NB4 (cell line): ENCODE measurements at regions not wholly inside any gene's neighbourhood (a gene's known extent, or its start where the extent isn't known, plus 50 kb on each side); places are given as distances from the start of the nearest gene placed in this dataset.

Source experiments
- DNase-seq: peaks from one replicate; pipeline ENCODE4 v3.0.0; 2010; ENCODE audit warnings: low read depth
- H3K4me3 ChIP-seq: one replicate; pipeline ENCODE4 v1.5.1; 2011; ENCODE audit warnings: mild to moderate bottlenecking, low read depth, low read length, moderate library complexity
- MYC ChIP-seq: IDR thresholded peaks from 2 replicates; pipeline ENCODE4 v1.6.1; 2011; ENCODE audit warnings: low read depth, low read length
- POLR2A ChIP-seq: IDR thresholded peaks from 2 replicates; pipeline ENCODE4 v1.6.1; 2011; ENCODE audit warnings: mild to moderate bottlenecking; ENCODE audit not compliant: insufficient read length; ENCODE audit errors: extremely low read depth
- TF ChIP-seq, protein P1 (sequence below): IDR thresholded peaks from 2 replicates; pipeline ENCODE4 v1.6.1; 2011; ENCODE audit warnings: low read depth, low read length
- TF ChIP-seq, protein P2 (sequence below): IDR thresholded peaks from one replicate; pipeline ENCODE4 v1.5.1; 2012; ENCODE audit warnings: low read depth, low read length

DNA sequence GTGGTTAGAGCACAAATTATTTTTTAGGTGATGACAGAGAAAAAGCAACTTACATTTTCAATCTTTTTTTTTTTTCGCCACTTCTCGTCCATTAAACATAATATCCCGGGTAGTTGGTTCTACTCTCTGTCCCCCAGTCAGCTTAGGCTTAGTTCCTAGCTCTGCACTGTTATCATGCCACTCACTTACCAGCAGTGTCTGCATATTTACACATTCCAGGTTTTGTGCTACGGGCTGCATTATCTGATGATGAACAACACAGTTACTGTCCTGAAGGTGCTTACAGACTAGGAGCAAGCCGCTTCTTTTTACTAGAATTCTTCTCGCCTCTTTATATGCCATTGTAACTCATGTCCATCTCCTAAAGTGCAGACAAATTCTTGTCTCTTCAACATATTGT is 121.8 kb upstream of the NPVF start:
- TF ChIP-seq, protein P1, sequence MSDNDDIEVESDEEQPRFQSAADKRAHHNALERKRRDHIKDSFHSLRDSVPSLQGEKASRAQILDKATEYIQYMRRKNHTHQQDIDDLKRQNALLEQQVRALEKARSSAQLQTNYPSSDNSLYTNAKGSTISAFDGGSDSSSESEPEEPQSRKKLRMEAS = no peak
- TF ChIP-seq MYC (no peak), POLR2A (no peak)
- TF ChIP-seq, protein P2, sequence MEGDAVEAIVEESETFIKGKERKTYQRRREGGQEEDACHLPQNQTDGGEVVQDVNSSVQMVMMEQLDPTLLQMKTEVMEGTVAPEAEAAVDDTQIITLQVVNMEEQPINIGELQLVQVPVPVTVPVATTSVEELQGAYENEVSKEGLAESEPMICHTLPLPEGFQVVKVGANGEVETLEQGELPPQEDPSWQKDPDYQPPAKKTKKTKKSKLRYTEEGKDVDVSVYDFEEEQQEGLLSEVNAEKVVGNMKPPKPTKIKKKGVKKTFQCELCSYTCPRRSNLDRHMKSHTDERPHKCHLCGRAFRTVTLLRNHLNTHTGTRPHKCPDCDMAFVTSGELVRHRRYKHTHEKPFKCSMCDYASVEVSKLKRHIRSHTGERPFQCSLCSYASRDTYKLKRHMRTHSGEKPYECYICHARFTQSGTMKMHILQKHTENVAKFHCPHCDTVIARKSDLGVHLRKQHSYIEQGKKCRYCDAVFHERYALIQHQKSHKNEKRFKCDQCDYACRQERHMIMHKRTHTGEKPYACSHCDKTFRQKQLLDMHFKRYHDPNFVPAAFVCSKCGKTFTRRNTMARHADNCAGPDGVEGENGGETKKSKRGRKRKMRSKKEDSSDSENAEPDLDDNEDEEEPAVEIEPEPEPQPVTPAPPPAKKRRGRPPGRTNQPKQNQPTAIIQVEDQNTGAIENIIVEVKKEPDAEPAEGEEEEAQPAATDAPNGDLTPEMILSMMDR = no peak
- DNase-seq = no peak
- H3K4me3 ChIP-seq = no peak overlapping the region

DNA sequence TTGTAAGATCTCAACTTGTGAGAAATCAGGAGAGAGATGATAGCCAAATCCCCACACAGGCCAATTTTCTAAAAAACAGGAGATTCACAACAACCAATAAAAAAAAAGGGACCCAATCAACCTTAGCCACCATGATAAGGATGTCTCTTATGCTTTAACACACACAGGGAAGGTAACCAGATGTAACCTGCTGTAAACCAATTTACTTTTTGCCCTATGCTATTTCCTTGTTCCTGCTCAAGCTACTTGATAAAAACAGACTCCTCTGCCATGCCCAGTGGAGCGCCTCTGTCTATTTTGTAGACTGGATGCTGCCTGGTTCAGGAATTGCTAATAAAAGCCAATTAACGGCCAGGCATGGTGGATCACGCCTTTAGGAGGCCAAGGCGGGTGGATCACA is 123.5 kb upstream of the NPVF start:
- no peak for DNase-seq
- TF ChIP-seq MYC = no peak
- no peak for TF ChIP-seq POLR2A
- TF ChIP-seq, protein P2 = no peak
- TF ChIP-seq, protein P1 = no peak
- no peak overlapping the region for H3K4me3 ChIP-seq

DNA sequence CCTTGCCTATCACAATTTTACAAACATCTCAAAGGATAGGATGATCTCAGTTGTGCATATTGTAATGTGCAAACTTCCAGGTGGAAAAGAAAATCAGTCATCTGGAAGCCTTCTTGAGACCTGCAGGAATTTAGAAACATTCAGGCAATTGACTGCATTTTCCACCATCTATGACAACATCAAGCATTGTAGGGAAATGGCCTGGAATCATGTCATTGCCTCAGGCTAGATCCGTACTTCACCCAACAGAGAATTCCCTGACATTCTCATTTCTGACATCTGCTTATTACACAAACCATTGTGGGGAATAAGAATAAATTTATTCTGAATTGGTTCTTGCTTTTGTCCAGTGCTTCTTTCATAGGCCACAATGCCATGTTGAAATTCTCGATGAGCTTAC is 124.9 kb upstream of the NPVF start:
- no peak for TF ChIP-seq MYC
- TF ChIP-seq, protein P1 = no peak
- TF ChIP-seq, protein P2 = no peak
- no peak for TF ChIP-seq POLR2A
- DNase-seq = no peak
- H3K4me3 ChIP-seq = no peak overlapping the region

- no peak for DNase-seq
- TF ChIP-seq POLR2A = no peak
- no peak overlapping the region for H3K4me3 ChIP-seq
These were observed 125.4 kb upstream of the NPVF start for GRCh38 chr7:25353732-25354131.

GRCh38 chr7:25356534-25357151 is 128.4 kb upstream of the NPVF start:
- no peak overlapping the region for H3K4me3 ChIP-seq
- DNase-seq = no peak
- TF ChIP-seq, protein P1 = no peak
- TF ChIP-seq, protein P2 = no peak
- TF ChIP-seq POLR2A = no peak

GRCh38 chr7:25358926-25359325 is 130.6 kb upstream of the NPVF start:
- H3K4me3 ChIP-seq = no peak overlapping the region
- no peak for TF ChIP-seq MYC
- TF ChIP-seq, protein P2 = no peak
- TF ChIP-seq POLR2A = no peak
- TF ChIP-seq, protein P1 = no peak
- DNase-seq = no peak
